Activated T-helper 1 cell treated with anti-CD3 and anti-CD28 coated beads, Interleukin-2, amount 50 U/mL, for 16 hours (primary cell): ENCODE measurements at regions not wholly inside any gene's neighbourhood (a gene's known extent, or its start where the extent isn't known, plus 50 kb on each side); places are given as distances from the start of the nearest gene placed in this dataset.
"Not testable (repeated sequence)": the region's sequence is repeated elsewhere in the genome, so short reads cannot be mapped to it uniquely, and the experiment has no call there.

ENCODE experiments used
- DNase-seq, 2 donors: peaks; one replicate each; pipeline ENCODE4 v3.0.0-alpha.2; 2020; ENCODE audit warnings: low read depth in 1 of 2, low spot score in 1 of 2

DNA sequence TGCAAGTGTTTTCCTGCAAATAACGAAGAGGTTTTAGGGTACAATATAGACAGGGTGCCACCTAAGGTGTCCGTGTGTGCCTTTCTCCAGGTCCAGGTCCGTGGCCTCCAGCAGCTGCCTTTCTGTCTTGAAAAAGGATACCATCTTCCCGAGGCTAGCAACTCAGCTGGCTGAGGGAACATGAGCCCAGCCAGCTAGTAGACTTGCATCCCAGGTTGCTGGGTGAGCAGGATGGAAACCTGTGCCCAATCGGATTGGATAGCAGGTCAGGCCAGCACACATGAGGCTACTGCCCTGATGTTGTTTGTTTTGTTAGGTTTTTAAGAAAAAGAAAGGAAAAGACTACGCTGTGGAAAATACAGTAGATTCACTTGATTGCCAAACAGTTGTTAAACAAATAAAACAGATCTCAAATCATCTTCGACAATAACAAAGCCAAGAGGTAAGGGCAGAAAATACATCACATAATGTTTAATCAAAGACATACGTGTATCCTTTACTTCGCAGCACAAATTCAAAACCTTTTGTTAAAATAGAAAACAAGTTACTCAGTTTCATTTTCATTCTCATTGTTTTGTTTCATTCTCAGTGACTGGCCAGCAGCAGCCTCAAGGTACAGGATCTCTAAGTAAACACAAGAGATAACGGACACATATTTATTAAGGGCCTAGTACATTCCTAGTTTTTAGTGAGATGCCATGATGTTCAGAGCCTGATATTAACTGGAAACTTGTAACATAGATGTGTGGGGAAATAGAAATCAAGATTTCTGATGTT is 661.2 kb upstream of the NR2F2 start:
- DNase-seq = no peak

DNA sequence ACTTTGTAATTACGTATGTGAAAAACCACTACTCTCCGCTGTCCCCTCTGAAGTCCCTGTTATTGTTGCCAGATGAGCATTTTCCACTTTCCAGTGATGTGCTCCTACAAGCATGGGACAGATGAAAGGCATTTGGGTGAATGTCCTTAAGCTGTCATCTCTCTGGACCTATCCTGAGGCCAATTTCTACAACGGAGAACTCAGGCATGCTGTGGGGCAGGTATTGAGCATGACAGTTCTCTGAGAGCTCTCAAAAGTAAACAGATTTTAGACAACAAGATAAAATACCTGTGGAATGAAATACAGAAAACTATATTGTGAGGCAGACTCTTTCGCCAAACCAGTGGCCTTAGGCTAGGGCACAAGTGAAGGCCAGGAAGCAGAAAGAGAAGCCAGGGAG is 656.5 kb upstream of the NR2F2 start:
- no peak for DNase-seq

DNA sequence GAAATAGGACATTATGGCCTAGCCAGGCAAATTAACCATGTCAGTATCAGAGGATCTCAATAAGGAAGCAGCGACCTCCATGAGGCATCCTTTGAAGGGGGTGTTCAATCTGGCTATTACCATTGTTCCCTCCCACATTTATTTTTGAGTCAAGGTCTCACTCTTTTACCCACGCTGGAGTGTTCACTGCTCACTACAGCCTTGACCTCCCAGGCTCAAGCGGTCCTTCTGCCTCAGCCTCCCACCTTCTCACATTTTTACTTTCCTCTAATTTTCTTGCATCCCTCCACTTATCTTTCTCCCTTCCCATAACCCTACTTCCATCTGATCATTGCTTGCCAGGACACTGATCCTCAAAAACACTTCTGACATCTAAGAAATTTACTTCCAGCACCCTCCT is 654.0 kb upstream of the NR2F2 start:
- no peak for DNase-seq

DNA sequence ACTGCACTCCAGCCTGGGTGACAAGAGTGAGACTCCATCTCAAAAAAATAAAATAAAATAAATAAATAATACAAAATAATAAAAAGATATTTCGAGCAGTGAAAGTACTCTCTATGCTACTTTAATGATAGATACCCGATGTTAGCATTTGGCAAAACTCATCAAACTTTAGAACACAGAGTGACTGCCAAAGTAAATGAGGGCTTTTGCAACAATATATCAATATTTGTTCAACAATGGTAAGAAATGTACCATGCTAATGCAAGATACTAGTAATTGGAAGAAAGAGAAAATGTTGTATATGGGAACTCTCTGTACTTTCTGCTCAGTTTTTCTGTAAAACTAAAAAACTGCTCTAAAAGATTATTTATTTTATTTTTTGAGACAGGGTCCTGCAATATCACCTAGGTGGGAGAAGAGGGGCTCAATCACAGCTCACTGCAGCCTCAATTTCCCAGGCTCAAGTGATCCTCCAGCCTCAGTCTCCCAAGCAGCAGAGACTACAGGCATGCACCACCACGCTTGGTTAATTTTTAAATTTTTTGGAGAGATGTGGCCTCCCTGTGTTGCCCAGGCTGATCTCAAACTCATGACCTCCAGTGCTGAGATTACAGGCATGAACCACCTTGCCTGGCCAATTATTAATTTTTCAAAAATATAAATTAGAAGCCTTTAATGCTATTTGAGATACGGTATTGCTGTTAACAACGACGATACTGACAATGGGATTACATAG is 650.5 kb upstream of the NR2F2 start:
- DNase-seq = no peak

DNA sequence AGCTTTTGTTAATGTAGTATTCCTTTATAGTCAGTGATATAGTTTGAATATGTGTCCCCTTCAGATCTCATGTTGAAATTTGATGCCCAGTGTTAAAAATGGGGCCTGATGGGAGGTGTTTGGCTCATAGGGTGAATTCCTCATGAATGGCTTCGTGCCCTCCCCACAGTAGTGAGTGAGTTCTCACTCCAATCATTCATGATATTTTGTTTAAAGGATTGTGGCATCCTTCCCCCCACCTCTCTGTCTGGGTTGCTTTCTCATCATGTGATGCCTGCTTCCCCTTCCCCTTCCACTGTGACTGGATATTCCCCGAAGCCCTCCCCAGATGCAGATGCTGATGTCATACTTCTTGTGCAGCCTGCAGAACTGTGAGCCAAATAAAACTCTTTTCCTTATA is 649.8 kb upstream of the NR2F2 start:
- no peak for DNase-seq

DNA sequence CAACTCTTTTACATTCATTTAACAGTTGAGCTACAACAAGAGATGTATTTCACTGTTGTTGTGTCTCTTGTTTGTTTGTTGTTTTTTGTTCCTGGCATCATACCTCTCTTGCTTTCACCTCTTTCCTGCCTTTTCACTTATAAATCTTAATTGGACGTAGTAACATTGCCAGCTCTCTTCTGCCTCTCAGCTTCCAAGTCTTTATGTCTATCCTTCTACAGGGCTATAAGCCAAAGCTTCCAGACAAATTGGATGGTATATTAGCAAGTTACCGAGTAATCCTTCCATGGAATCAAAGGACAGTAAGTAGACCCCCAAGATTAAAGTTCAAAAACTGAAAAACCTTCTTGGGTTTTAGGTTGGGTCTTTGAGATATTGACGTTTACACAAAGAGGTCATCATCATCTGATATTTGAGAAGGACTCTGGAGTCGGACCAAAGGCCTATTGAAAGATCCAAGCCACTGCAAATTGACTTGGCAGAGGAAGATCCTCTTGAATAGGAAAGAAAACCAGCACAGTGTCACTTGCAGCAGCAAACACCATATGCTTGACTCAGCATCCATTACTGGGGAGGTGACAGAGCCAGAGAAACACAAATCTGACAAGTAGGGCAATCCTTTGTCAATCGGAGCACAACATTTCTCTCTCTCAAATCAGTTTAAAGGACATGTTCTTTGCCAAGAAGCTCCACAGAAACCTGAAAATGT is 648.5 kb upstream of the NR2F2 start:
- no peak for DNase-seq

DNA sequence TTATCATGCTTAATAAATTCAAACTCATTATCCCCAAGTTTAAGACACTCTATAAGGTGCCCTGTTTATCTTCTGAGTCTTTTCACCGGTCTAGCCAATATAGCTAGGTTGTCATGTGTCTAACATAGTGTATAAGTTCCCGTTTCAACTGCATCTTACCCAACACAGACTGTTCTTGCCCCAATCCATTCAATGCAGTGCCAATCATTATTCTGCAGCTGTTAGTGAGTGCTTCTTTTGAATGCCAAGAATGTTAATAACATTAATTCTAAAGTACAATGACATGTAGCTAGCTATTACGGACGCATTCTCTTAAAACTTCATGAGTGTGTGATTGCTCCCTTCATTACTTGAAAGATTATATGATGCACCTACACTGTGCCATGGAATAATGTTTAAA is 646.4 kb upstream of the NR2F2 start:
- DNase-seq = no peak

DNA sequence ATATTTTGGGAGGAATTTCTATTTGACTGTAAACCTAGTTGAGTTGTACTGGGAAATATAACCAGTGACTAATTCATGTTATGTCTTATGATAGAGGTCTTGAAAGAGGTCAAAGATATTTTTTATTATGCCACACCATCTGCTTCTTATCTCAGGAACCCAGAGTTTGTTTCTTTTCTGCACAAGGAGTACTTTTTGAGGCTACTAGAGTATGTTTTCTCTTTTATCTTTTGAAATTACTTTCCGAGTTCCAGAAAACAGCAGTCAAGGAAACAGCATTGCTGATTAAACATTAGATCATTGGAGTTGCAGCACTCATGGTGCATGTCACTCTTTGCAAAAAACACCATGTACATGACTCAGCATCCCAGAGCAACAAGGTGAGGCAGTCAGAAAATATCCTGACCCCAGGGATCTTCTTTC is 645.8 kb upstream of the NR2F2 start:
- no peak for DNase-seq

DNA sequence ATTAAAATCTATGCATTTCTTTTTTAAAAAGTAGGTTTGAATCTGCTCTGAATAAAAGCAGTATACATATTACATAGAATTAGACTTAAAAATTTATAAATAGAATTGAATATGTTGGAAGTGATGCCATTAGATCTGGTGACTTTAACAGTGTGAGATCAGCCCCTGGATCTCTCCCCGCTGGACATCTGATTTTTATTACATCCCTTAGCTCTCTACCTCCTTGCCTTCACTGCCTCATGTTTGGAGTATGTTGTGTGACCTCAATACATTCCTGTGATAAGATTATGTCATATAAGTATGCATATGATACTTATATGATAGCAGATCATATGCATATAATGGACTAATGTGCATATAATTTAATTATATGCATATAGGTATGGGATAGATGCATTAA is 643.4 kb upstream of the NR2F2 start:
- DNase-seq = no peak

DNA sequence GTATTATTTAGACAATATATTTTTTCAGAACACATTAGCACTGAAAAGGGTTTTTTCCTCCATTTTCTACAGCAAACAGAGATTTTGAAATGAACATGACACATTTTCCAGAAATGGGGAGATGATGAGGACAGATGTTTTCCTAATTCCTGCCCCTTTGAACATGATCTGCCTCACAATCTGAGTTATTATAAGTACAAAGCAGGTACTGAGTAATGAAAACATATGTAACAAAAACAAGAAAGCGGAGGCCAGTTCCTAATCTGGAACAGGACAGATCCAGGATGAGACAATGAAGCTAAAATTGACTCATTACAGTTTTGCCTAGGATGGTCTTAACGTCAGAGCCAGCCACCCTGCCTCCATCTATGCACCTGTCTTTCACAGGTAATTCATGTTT is 642.8 kb upstream of the NR2F2 start:
- no peak for DNase-seq

DNA sequence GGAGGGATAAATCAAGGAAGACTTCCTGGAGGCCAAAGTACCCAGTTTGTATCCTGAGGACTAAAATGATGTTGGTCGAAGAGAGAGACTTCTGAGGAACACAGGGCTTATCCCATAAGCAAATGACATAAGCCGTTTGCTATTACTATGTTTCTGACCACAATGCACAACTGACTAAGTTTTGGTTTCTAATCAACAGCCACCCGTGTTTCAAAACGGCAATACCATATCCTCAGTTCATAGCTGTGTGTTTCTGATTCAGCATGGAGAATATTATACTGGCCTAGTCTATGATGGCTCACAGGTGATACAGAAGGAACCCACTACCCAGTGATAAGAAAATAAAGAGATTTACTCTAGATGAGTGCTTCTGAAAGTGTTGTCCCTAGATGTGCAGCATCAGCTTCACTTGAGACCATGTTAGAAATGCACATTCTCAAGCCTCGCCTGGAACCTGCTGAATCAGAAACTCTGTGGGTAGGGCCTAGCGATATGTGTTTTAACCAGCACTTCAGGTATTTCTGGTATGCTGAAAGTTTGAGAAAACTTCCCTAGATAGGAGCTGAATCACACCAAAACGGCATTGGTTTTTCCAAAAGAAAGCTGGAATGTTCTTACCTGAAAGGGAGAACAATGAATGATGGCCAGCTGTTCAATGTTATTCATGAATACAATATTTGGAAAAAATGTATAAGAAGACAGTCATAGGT is 639.7 kb upstream of the NR2F2 start:
- no peak for DNase-seq

DNA sequence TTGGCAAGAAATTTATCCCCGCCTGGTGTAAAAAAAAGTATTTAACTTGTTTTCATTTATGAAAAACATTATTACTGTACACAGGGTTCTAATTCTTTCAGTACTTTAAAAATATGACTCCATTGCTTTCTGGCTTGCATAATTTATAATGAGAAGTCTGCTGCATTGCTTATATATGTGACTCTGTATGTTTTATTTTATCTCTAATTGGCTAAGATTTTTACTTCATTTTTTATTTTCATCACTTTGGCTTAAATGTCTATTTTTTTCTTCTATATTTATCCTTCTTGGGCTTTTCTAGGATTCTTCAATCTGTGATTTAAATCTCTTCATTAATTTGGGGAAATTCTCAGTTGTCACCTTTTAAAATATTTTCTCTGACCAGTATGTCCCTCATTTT is 636.6 kb upstream of the NR2F2 start:
- no peak for DNase-seq

DNA sequence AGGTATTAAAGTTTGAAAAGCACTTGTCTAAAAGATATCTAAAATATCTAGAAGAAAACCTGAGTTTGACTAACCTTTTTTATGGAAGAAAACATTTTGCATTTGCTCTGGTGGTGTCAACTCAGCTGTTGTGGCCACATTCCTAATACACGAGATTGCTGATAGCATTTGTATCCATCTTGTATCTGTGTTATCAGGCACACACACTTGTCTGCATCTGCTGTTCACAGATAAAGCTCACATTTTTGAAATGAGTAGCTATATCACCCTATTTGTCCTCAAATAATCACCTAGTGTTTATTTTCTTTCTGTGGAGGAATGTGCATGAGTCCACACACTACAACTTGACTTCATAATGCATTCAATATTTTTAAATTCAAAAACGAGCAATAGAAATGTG is 632.3 kb upstream of the NR2F2 start:
- DNase-seq = no peak

DNA sequence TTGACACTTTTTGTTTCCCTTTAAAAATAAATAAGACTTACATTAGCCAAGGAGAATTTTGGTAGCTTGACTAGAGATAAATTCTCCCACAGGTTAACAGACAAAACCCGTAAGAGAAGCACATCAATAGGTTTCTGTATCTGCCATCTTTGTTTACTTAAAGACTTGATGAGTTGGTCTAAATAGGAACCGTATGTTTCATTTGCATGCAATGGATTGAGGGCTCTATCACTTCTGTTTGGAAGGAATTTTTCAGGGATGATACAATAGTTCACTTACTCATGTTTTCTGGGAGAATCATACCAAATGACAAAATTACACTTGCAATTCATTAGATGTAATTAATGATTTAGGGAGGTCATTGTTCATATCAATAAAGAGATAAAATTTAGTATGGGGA is 631.5 kb upstream of the NR2F2 start:
- DNase-seq = no peak

DNA sequence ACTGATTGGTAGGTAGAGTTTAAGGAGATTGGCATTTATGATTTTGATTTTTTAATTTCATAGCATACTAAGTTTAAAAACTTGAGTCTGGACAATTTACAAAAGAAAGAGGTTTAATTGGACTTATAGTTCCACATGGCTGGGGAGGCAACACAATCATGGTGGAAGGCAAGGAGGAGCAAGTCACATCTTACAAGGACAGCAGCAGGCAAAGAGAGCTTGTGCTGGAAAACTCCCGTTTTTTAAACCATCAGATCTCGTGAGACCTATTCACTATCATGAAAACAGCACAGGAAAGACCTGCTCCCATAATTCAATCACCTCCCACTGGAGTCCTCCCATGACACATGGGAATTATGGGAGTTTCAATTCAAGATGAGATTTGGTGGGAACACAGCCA is 630.9 kb upstream of the NR2F2 start:
- DNase-seq = no peak

DNA sequence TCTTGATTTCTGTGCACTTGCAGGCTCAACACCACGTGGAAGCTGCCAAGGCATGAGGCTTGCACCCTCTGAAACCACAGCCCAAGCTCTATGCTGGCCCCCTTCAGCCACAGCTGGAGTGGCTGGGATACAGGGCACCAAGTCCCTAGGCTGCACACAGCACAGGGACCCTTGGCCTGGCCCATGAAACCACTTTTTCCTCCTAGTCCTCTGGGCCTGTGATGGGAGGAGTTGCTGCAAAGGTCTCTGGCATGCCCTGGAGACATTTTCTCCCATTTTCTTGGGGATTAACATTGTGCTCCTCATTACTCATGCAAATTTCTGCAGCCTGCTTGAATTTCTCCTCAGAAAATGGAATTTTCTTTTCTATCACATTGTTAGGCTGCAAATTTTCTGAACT is 629.8 kb upstream of the NR2F2 start:
- not testable (repeated sequence) for DNase-seq

DNA sequence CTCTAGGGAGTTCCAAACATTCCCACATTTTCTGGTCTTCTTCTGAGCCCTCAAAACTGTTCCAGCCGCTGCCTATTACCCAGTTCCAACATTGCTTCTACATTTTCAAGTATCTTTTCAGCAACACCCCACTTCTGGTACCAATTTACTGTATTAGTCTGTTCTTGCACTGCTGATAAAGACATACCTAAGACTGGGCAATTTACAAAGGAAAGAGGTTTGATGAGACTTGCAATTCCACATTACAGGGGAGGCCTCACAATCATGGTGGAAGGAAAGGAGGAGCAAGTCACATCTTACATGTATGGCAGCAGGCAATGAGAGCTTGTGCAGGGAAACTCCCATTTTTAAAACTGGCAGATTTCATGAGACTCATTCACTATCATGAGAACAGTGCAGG is 629.1 kb upstream of the NR2F2 start:
- no peak for DNase-seq

DNA sequence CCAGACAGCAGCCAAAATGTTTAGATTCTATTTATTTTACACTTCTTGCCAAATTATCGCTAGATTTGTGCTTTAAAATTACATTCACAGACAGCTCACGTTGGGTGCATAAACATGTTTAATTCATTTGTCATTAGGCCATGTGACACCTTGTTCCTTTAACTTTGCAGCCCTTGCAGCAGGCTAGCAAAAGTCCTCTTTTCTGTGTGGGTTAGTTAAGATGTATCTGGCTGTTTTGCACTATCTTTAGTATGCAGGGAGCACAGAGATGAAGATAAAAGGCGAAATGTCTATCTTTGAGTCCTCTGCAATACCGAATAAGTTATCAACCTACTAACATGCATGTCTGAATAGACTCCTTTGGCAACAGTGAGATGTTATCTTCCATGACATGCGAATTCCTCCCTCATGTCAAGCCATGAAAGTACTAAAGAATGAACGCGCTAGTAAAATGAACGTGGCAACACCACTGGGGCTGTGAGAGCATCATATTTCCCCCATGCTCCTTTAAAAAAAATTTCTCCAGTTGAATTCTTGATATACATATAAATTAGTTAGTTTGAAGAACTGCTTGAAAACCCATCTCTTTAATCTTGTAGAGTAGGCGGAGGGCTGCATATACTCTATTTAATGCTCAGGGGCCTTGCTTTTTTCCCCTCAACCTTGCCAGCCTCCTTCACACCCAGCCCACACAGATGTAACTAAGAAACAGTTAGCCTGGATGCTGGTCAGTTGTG is 620.4 kb upstream of the NR2F2 start:
- no peak for DNase-seq

DNA sequence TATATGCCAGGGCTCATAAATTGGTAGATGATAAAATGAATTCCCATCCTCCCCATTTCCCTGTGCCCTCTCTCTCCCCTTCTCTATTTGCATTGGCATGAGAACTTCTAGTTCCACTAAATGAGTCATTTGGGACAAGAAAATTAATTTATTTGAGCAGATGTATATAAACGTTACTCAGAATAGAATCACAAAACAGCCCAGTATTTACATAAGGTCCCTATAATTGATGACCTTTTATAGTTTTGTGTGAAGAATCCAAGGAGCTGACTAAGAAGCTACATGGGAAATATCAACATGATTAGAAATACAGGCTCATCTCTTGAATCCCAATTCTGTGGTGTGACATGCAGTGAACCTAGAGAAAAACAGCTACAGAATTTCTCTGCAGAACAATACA is 617.7 kb upstream of the NR2F2 start:
- no peak for DNase-seq

DNA sequence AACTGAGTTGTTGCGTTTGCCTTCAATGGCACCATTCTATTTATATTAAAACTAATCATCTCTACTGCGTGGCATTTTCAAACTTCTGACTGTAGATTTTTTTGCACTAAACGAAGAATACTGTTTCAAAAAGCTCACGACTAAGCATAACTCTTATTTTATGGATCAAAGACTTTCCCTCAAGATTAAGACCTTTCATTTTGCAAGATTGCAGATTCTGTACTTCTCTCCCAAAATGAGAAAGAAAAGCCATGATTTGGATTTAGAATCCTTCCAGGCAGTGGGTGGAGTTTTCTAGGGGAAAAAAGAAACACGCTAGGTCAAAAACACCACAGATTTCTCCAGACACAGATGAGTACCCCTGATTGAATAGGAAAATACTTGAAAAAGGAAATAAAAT is 617.2 kb upstream of the NR2F2 start:
- DNase-seq = no peak
